ENCODE measurements at regions not wholly inside any gene's neighbourhood (a gene's known extent, or its start where the extent isn't known, plus 50 kb on each side); places are given as distances from the start of the nearest gene placed in this dataset.
"Not testable (repeated sequence)": the region's sequence is repeated elsewhere in the genome, so short reads cannot be mapped to it uniquely, and the experiment has no call there.

GRCh38 chr7:85887133-85887532, 700.3 kb upstream of the SEMA3D start:
- DNase-seq (ENCODE audit: low spot score): no peak

- DNase-seq (ENCODE audit: low spot score): no peak
These were observed 695.5 kb upstream of the SEMA3D start for GRCh38 chr7:85882335-85882734.

- no peak for DNase-seq (ENCODE audit: low spot score)
These were observed 688.5 kb upstream of the SEMA3D start for GRCh38 chr7:85875398-85875797.

GRCh38 chr7:85866540-85866939, 679.7 kb upstream of the SEMA3D start:
- DNase-seq (ENCODE audit: low spot score): no peak

GRCh38 chr7:85851571-85852193, 664.8 kb upstream of the SEMA3D start:
- no peak for DNase-seq (ENCODE audit: low spot score)

- DNase-seq (ENCODE audit: low spot score): no peak
These were observed 663.5 kb upstream of the SEMA3D start for GRCh38 chr7:85850381-85850780.

GRCh38 chr7:85840554-85840953, 653.7 kb upstream of the SEMA3D start:
- DNase-seq (ENCODE audit: low spot score): no peak

GRCh38 chr7:85833066-85833465, 646.2 kb upstream of the SEMA3D start:
- no peak for DNase-seq (ENCODE audit: low spot score)

- DNase-seq (ENCODE audit: low spot score): no peak
These were observed 644.1 kb upstream of the SEMA3D start for GRCh38 chr7:85830982-85831381.

GRCh38 chr7:85829817-85830432, 643.1 kb upstream of the SEMA3D start:
- DNase-seq (ENCODE audit: low spot score): no peak

GRCh38 chr7:85829176-85829575, 642.3 kb upstream of the SEMA3D start:
- DNase-seq (ENCODE audit: low spot score): no peak

GRCh38 chr7:85828614-85829013, 641.8 kb upstream of the SEMA3D start:
- DNase-seq (ENCODE audit: low spot score): no peak

- no peak for DNase-seq (ENCODE audit: low spot score)
These were observed 636.7 kb upstream of the SEMA3D start for GRCh38 chr7:85823396-85824080.

- no peak for DNase-seq (ENCODE audit: low spot score)
These were observed 635.1 kb upstream of the SEMA3D start for GRCh38 chr7:85821926-85822325.

- DNase-seq (ENCODE audit: low spot score): no peak
These were observed 634.0 kb upstream of the SEMA3D start for GRCh38 chr7:85820702-85821443.

GRCh38 chr7:85815526-85815925, 628.7 kb upstream of the SEMA3D start:
- no peak for DNase-seq (ENCODE audit: low spot score)

GRCh38 chr7:85806321-85806720, 619.5 kb upstream of the SEMA3D start:
- DNase-seq (ENCODE audit: low spot score): no peak

GRCh38 chr7:85805656-85806055, 618.8 kb upstream of the SEMA3D start:
- no peak for DNase-seq (ENCODE audit: low spot score)

- no peak for DNase-seq (ENCODE audit: low spot score)
These were observed 618.4 kb upstream of the SEMA3D start for GRCh38 chr7:85805249-85805648.

GRCh38 chr7:85802211-85802610, 615.4 kb upstream of the SEMA3D start:
- DNase-seq (ENCODE audit: low spot score): no peak

- DNase-seq (ENCODE audit: low spot score): no peak
These were observed 610.1 kb upstream of the SEMA3D start for GRCh38 chr7:85796956-85797355.

GRCh38 chr7:85791098-85791497, 604.2 kb upstream of the SEMA3D start:
- DNase-seq (ENCODE audit: low spot score): not testable (repeated sequence)

- DNase-seq (ENCODE audit: low spot score): no peak
These were observed 594.8 kb upstream of the SEMA3D start for GRCh38 chr7:85781606-85782005.
